ENCODE measurements at regions not wholly inside any gene's neighbourhood (a gene's known extent, or its start where the extent isn't known, plus 50 kb on each side); places are given as distances from the start of the nearest gene placed in this dataset.
A peak's percentile ranks its signal among the peaks of the same experiment; 100 is the strongest.
"Not testable (repeated sequence)": the region's sequence is repeated elsewhere in the genome, so short reads cannot be mapped to it uniquely, and the experiment has no call there.

- not testable (repeated sequence) for DNase-seq
These were observed 102.2 kb downstream of the TNFRSF13B start for GRCh38 chr17:16869531-16870252.

GRCh38 chr17:16868616-16869015 is 103.3 kb downstream of the TNFRSF13B start:
- not testable (repeated sequence) for DNase-seq

GRCh38 chr17:16867545-16867944 is 104.4 kb downstream of the TNFRSF13B start:
- DNase-seq = not testable (repeated sequence)

- not testable (repeated sequence) for DNase-seq
These were observed 105.1 kb downstream of the TNFRSF13B start for GRCh38 chr17:16866841-16867240.

- DNase-seq = no peak
These were observed 105.5 kb downstream of the TNFRSF13B start for GRCh38 chr17:16866436-16866835.

GRCh38 chr17:16865704-16866103 is 106.2 kb downstream of the TNFRSF13B start:
- DNase-seq = not testable (repeated sequence)

GRCh38 chr17:16865077-16865613 is 106.8 kb downstream of the TNFRSF13B start:
- not testable (repeated sequence) for DNase-seq

GRCh38 chr17:16864462-16865076 is 107.3 kb downstream of the TNFRSF13B start:
- peak; percentile 32 for DNase-seq

GRCh38 chr17:16861152-16861551 is 110.8 kb downstream of the TNFRSF13B start:
- not testable (repeated sequence) for DNase-seq

GRCh38 chr17:16860467-16860866 is 111.5 kb downstream of the TNFRSF13B start:
- DNase-seq = not testable (repeated sequence)

GRCh38 chr17:16859515-16859914 is 112.4 kb downstream of the TNFRSF13B start:
- not testable (repeated sequence) for DNase-seq

GRCh38 chr17:16857746-16858145 is 114.2 kb downstream of the TNFRSF13B start:
- not testable (repeated sequence) for DNase-seq

GRCh38 chr17:16856846-16857245 is 115.1 kb downstream of the TNFRSF13B start:
- not testable (repeated sequence) for DNase-seq

GRCh38 chr17:16856171-16856570 is 115.7 kb downstream of the TNFRSF13B start:
- not testable (repeated sequence) for DNase-seq

- DNase-seq = not testable (repeated sequence)
These were observed 117.3 kb downstream of the TNFRSF13B start for GRCh38 chr17:16854636-16855035.

- no peak for DNase-seq
These were observed 118.1 kb downstream of the TNFRSF13B start for GRCh38 chr17:16853661-16854320.

GRCh38 chr17:16849861-16850260 is 122.1 kb downstream of the TNFRSF13B start:
- not testable (repeated sequence) for DNase-seq

GRCh38 chr17:16848997-16849396 is 122.9 kb downstream of the TNFRSF13B start:
- not testable (repeated sequence) for DNase-seq

GRCh38 chr17:16845098-16845497 is 126.8 kb downstream of the TNFRSF13B start:
- DNase-seq = not testable (repeated sequence)

GRCh38 chr17:16844669-16845068 is 127.2 kb downstream of the TNFRSF13B start:
- not testable (repeated sequence) for DNase-seq

GRCh38 chr17:16843511-16843910 is 128.4 kb downstream of the TNFRSF13B start:
- DNase-seq = not testable (repeated sequence)

GRCh38 chr17:16842346-16842745 is 129.6 kb downstream of the TNFRSF13B start:
- DNase-seq = not testable (repeated sequence)

- DNase-seq = not testable (repeated sequence)
These were observed 130.0 kb downstream of the TNFRSF13B start for GRCh38 chr17:16841896-16842295.
